Right lobe of liver (tissue), 4 donors: ENCODE measurements at regions not wholly inside any gene's neighbourhood (a gene's known extent, or its start where the extent isn't known, plus 50 kb on each side); places are given as distances from the start of the nearest gene placed in this dataset.

Source experiments
- CTCF ChIP-seq, 4 donors: fragments of 200-600 bp in 3 of 4; fragments of 450-650 bp in 1 of 4; IDR thresholded peaks; one replicate each; pipeline versions ENCODE4 v1.5.1 to v1.8.0; 2016 to 2022; ENCODE audit warnings: antibody characterized with exemption in 4 of 4, mild to moderate bottlenecking in 2 of 4
- POLR2A ChIP-seq: fragments of 450-650 bp; IDR thresholded peaks from one replicate; pipeline ENCODE4 v1.6.1; 2017; ENCODE audit warnings: antibody characterized with exemption, mild to moderate bottlenecking
- donor health status: DM: no; HTN: no; CAD: no.
- donor health status: DM: no; HTN: no; CAD: no.
- donor health status: DM: no; HTN: yes; CAD: no.

DNA sequence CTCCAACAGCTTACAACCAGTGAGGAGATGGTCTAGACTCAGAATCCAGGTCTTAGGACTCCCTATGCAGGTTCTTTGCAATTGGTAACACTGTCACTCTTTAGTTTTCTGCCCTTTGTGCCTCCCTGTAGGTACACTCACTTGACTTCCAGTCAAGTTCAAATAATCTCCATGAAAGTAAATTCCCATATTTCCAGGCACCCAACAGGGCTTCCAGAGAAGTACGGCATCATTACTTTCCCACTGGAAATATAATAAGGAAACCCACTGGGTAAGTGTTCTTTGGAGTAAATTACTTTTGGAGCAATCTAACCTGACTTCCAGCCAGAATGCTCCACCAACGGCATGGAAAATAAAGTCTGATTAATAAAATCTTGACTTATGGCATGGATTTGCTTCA is 338.9 kb downstream of the HNRNPD start:
- no peak for TF ChIP-seq CTCF (IDR thresholded peaks at IDR 0.05)
- no peak for TF ChIP-seq POLR2A
